GM23338 (cell line): ENCODE measurements at regions not wholly inside any gene's neighbourhood (a gene's known extent, or its start where the extent isn't known, plus 50 kb on each side); places are given as distances from the start of the nearest gene placed in this dataset.

Experiments used
- CTCF ChIP-seq, 2 experiments: fragments of 200-600 bp in 1 of 2; sonication (generic) in 1 of 2; conservative IDR thresholded peaks; 2 replicates each; pipeline versions ENCODE4 v1.5.1 to v1.6.1; 2016 to 2017; ENCODE audit warnings: antibody characterized with exemption in 2 of 2, low read depth in 2 of 2, mild to moderate bottlenecking in 2 of 2, moderate library complexity in 1 of 2
- EZH2 ChIP-seq: fragments of 200-600 bp; sonication (generic); IDR thresholded peaks from one replicate; pipeline ENCODE4 v1.8.0; 2017; ENCODE audit warnings: antibody characterized with exemption, mild to moderate bottlenecking, low read depth; ENCODE audit not compliant: unreplicated experiment
- EZH2phosphoT487 ChIP-seq: fragments of 200-600 bp; sonication (generic); IDR thresholded peaks from one replicate; pipeline ENCODE4 v1.8.1; 2018; ENCODE audit warnings: antibody characterized with exemption; ENCODE audit not compliant: unreplicated experiment
- JUNB ChIP-seq: IDR thresholded peaks from one replicate; pipeline ENCODE4 v1.6.1; 2016; ENCODE audit warnings: antibody characterized with exemption; ENCODE audit not compliant: unreplicated experiment
- POLR2AphosphoS5 ChIP-seq: IDR thresholded peaks from 2 replicates; pipeline ENCODE4 v1.6.1; 2016; ENCODE audit warnings: antibody characterized with exemption, low read depth
- REST ChIP-seq: IDR thresholded peaks from one replicate; pipeline ENCODE4 v1.6.1; 2018; ENCODE audit warnings: antibody characterized with exemption; ENCODE audit not compliant: unreplicated experiment
- STAT1 ChIP-seq: IDR thresholded peaks from one replicate; pipeline ENCODE4 v1.6.1; 2016; ENCODE audit warnings: antibody characterized with exemption; ENCODE audit not compliant: unreplicated experiment

GRCh38 chr2:129821445-129821844, 158.0 kb upstream of the RAB6C start:
- TF ChIP-seq CTCF (conservative IDR thresholded peaks at IDR 0.05; ENCODE audit: low read depth in 2 of 2) (peak in 1 of 2 experiments; percentile 25; a peak in 2 of 4 replicates), POLR2AphosphoS5 (no peak), EZH2 (no peak), EZH2phosphoT487 (no peak), STAT1 (no peak), REST (no peak), JUNB (no peak)
